GM12878 (cell line): ENCODE measurements at regions not wholly inside any gene's neighbourhood (a gene's known extent, or its start where the extent isn't known, plus 50 kb on each side); places are given as distances from the start of the nearest gene placed in this dataset.

ENCODE experiments used
- ATAC-seq: fragments of 200-7000 bp; cut with Tn5 transposase; 3 replicates; pipeline ENCODE4 v1.9.1; 2020; ENCODE audit warnings: mild to moderate bottlenecking, moderate library complexity
- BruUV-seq: library from RNA; stranded (reverse); fragments of 400-500 nt; replicated peaks from 2 replicates; lab custom pipeline; 2021; lab: Mats Ljungman, UMichigan
- CTCF ChIA-PET: fragments of 300-600 bp; sonication (Branson Sonifier 250); formaldehyde crosslinking; extraction: SDS; loops from one replicate; lab custom pipeline; 2021; ENCODE audit warnings: inconsistent platforms; lab: Yijun Ruan, JAX
- POLR2A ChIA-PET: fragments of 350-600 bp; formaldehyde crosslinking; extraction: SDS; loops from one replicate; lab custom pipeline; 2021; ENCODE audit warnings: inconsistent platforms; lab: Charles Lee
- RAD21 ChIA-PET: fragments of 300-600 bp; sonication (Branson Sonifier 250); formaldehyde crosslinking; loops from one replicate; lab custom pipeline; 2023; ENCODE audit warnings: antibody characterized with exemption; ENCODE audit not compliant: unreplicated experiment; lab: Charles Lee
- SMC1A ChIA-PET: fragments of 300-600 bp; sonication (Branson Sonifier 250); formaldehyde crosslinking; loops from one replicate; lab custom pipeline; 2023; ENCODE audit not compliant: unreplicated experiment, uncharacterized antibody; lab: Charles Lee
- DNase-seq: peaks from one replicate; pipeline ENCODE4 v3.0.0-alpha.2; 2011; ENCODE audit warnings: low read depth, low spot score
- FAIRE-seq: peaks from 3 replicates; lab custom pipeline; 2011; peaks lifted over from hg19 to GRCh38; lab: Jason Lieb, UNC
- H2AFZ ChIP-seq: 2 replicates; pipeline ENCODE4 v1.6.0; 2011; ENCODE audit warnings: low read depth, low read length, control low read depth; ENCODE audit not compliant: control insufficient read depth
- H3K27ac ChIP-seq: 2 replicates; pipeline ENCODE4 v1.5.1; 2011; ENCODE audit warnings: control low read depth; ENCODE audit not compliant: control insufficient read depth, insufficient read depth
- H3K27me3 ChIP-seq, 2 experiments: replicated peaks in 1 of 2; 2 replicates each; pipeline versions ENCODE4 v1.6.0 to v1.6.1; 2011; ENCODE audit warnings: low read length in 1 of 2; ENCODE audit not compliant: control insufficient read depth in 2 of 2, insufficient read depth in 2 of 2
- H3K36me3 ChIP-seq, 2 experiments: 2 replicates each; pipeline ENCODE4 v1.5.1; 2011; ENCODE audit warnings: low read length in 1 of 2; ENCODE audit not compliant: control insufficient read depth in 2 of 2, insufficient read depth in 2 of 2
- H3K4me1 ChIP-seq: 2 replicates; pipeline ENCODE4 v1.6.1; 2011; ENCODE audit warnings: mild to moderate bottlenecking, low read length, moderate library complexity, mixed read lengths; ENCODE audit not compliant: control insufficient read depth, insufficient read depth
- H3K4me2 ChIP-seq: 2 replicates; pipeline ENCODE4 v1.6.0; 2011; ENCODE audit warnings: control low read depth; ENCODE audit not compliant: control insufficient read depth, insufficient read depth
- H3K4me3 ChIP-seq: fragments of 200-600 bp; sonication (generic); 2 replicates; pipeline ENCODE4 v1.5.1; 2016
- H3K79me2 ChIP-seq: 2 replicates; pipeline ENCODE4 v1.6.0; 2011; ENCODE audit warnings: low read length; ENCODE audit not compliant: control insufficient read depth, insufficient read depth
- H3K9ac ChIP-seq: 2 replicates; pipeline ENCODE4 v1.8.0; 2011; ENCODE audit warnings: low read length, control low read depth, mixed read lengths; ENCODE audit not compliant: control insufficient read depth, insufficient read depth
- H3K9me3 ChIP-seq: replicated peaks from 3 replicates; pipeline ENCODE4 v1.5.1; 2011; ENCODE audit warnings: mild to moderate bottlenecking, low read length; ENCODE audit not compliant: control insufficient read depth, insufficient read depth
- H4K20me1 ChIP-seq: 2 replicates; pipeline ENCODE4 v1.6.0; 2011; ENCODE audit not compliant: control insufficient read depth, insufficient read depth
- ASH2L ChIP-seq: fragments of 300-600, 200-600 bp; sonication (generic); IDR thresholded peaks from 2 replicates; pipeline ENCODE4 v1.6.1; 2017; ENCODE audit warnings: low read depth, mild to moderate bottlenecking, borderline replicate concordance
- ATF7 ChIP-seq: fragments of 450-650 bp; IDR thresholded peaks from 2 replicates; pipeline ENCODE4 v1.6.1; 2016; ENCODE audit warnings: low read depth, mild to moderate bottlenecking
- BACH1 ChIP-seq: fragments of 450-650 bp; IDR thresholded peaks from 2 replicates; pipeline ENCODE4 v1.6.1; 2017; ENCODE audit warnings: mild to moderate bottlenecking, borderline replicate concordance
- CBX3 ChIP-seq: fragments of 200-600 bp; sonication (generic); IDR thresholded peaks from 2 replicates; pipeline ENCODE4 v1.6.1; 2016; ENCODE audit warnings: low read depth, borderline replicate concordance
- E2F8 ChIP-seq: fragments of 450-650 bp; IDR thresholded peaks from 2 replicates; pipeline ENCODE4 v1.6.1; 2018; ENCODE audit warnings: mild to moderate bottlenecking, low read depth, moderate library complexity; ENCODE audit not compliant: partially characterized antibody
- E4F1 ChIP-seq: fragments of 450-650 bp; IDR thresholded peaks from 2 replicates; pipeline ENCODE4 v1.6.1; 2018; ENCODE audit warnings: borderline replicate concordance, mild to moderate bottlenecking; ENCODE audit not compliant: partially characterized antibody
- GABPA ChIP-seq: IDR thresholded peaks from 2 replicates; pipeline ENCODE4 v1.6.1; 2014; ENCODE audit warnings: antibody characterized with exemption, low read depth, mild to moderate bottlenecking, inconsistent platforms
- KDM1A ChIP-seq: fragments of 200-600 bp; sonication (generic); IDR thresholded peaks from 2 replicates; pipeline ENCODE4 v1.6.1; 2016; ENCODE audit warnings: borderline replicate concordance
- POLR2A ChIP-seq: IDR thresholded peaks from 2 replicates; pipeline ENCODE4 v1.6.1; 2011; ENCODE audit warnings: low read depth, mild to moderate bottlenecking, low read length
- ZBTB40 ChIP-seq: fragments of 450-650 bp; IDR thresholded peaks from 2 replicates; pipeline ENCODE4 v1.6.1; 2016; ENCODE audit warnings: mild to moderate bottlenecking, moderate library complexity, borderline replicate concordance
- ZNF274 ChIP-seq: IDR thresholded peaks from one replicate; pipeline ENCODE4 v1.8.0; 2011; ENCODE audit not compliant: insufficient read length, insufficient read depth
- WGBS: methylation state at CpG from one replicate; pipeline ENCODE4 v1.1.6; 2016; ENCODE audit warnings: low lambda C conversion rate; ENCODE audit not compliant: insufficient replicate concordance, insufficient coverage; ENCODE audit errors: missing lambda C conversion rate; 5-methylcytosine and 5-hydroxymethylcytosine counted together
- in situ Hi-C: fragments of 300-500 bp; cut with MboI; formaldehyde crosslinking; loops from 9 replicates; pipeline ENCODE4 v1.14.3; 2018; ENCODE audit warnings: mixed read lengths
- intact Hi-C: fragments of 100-400 bp; cut with micrococcal nuclease; formaldehyde crosslinking; loops from one replicate; pipeline ENCODE4 v1.14.2; 2022; ENCODE audit not compliant: unreplicated experiment

- no peak for TF ChIP-seq E2F8
- no peak for TF ChIP-seq ATF7
- TF ChIP-seq GABPA, result no peak
- TF ChIP-seq POLR2A, result no peak
- no peak for TF ChIP-seq E4F1
- TF ChIP-seq KDM1A, result no peak
- TF ChIP-seq BACH1, result no peak
- no peak for TF ChIP-seq ASH2L
Observed at GRCh38 chr17:71227841-71228240, 893.0 kb upstream of the SOX9 start (continued).

GRCh38 chr17:71229070-71229469 lies 891.8 kb upstream of the SOX9 start:
- ChIA-PET RAD21 (no interaction called here), POLR2A (no interaction called here), SMC1A (no interaction called here), CTCF (no interaction called here)
- Histone ChIP-seq H3K79me2 (no peaks in the 10 kb centered on the region), H3K9me3 (no peaks in the 10 kb centered on the region), H2AFZ (no peak overlapping the region), H3K27ac (no peak overlapping the region), H3K9ac (no peak overlapping the region), H3K36me3 (no peaks in the 10 kb centered on the region), H3K4me2 (no peak overlapping the region), H3K4me1 (no peaks in the 10 kb centered on the region), H3K27me3 (no peaks in the 10 kb centered on the region), H4K20me1 (no peaks in the 10 kb centered on the region), H3K4me3 (no peak overlapping the region)
- FAIRE-seq (no peak), ATAC-seq (no peak), DNase-seq (no peak)
- intact Hi-C loops (no loop called here), in situ Hi-C loops (no loop called here)
- 0% methylated on average over 1 of the region's 1 CpG for WGBS
- no TSS peak for BruUV-seq
- TF ChIP-seq CBX3 (no peak), ZBTB40 (no peak), ZNF274 (no peak)
